Vagina (tissue), 2 donors: ENCODE measurements at regions not wholly inside any gene's neighbourhood (a gene's known extent, or its start where the extent isn't known, plus 50 kb on each side); places are given as distances from the start of the nearest gene placed in this dataset.

Experiments used
- CTCF ChIP-seq, 3 experiments: fragments of 450-650 bp in 2 of 3; fragments of 200-600 bp in 1 of 3; sonication (generic) in 1 of 3; IDR thresholded peaks; one replicate each; pipeline ENCODE4 v1.5.1; 2017 to 2019; ENCODE audit warnings: antibody characterized with exemption in 3 of 3, mild to moderate bottlenecking in 2 of 3, moderate library complexity in 2 of 3
- POLR2A ChIP-seq, 2 donors: fragments of 450-650 bp; IDR thresholded peaks; one replicate each; pipeline ENCODE4 v1.6.1; 2017; ENCODE audit warnings: antibody characterized with exemption in 2 of 2, mild to moderate bottlenecking in 2 of 2, moderate library complexity in 2 of 2
- POLR2AphosphoS5 ChIP-seq, 2 donors: sonication (generic); formaldehyde crosslinking; IDR thresholded peaks; one replicate each; pipeline ENCODE4 v1.9.0; 2017; ENCODE audit warnings: antibody characterized with exemption in 2 of 2, mild to moderate bottlenecking in 2 of 2, low read depth in 1 of 2; ENCODE audit not compliant: insufficient read depth in 1 of 2

- TF ChIP-seq CTCF (IDR thresholded peaks at IDR 0.05) (no peak), POLR2AphosphoS5 (IDR thresholded peaks at IDR 0.05; ENCODE audit: insufficient read depth in 1 of 2, low read depth in 1 of 2) (no peak), POLR2A (IDR thresholded peaks at IDR 0.05) (no peak)
Observed at GRCh38 chr12:88924162-88924561, 343.9 kb upstream of the KITLG start.
